IMR-90 (cell line): ENCODE measurements at regions not wholly inside any gene's neighbourhood (a gene's known extent, or its start where the extent isn't known, plus 50 kb on each side); places are given as distances from the start of the nearest gene placed in this dataset.

Experiments
- CTCF ChIP-seq: conservative IDR thresholded peaks from 2 replicates; pipeline ENCODE4 v1.5.1; 2012; ENCODE audit warnings: mild to moderate bottlenecking, low read depth, low read length, improper control_type of control experiment
- POLR2A ChIP-seq: IDR thresholded peaks from 2 replicates; pipeline ENCODE4 v1.6.1; 2012; ENCODE audit warnings: mild to moderate bottlenecking, low read depth, low read length
- RFX5 ChIP-seq: IDR thresholded peaks from 2 replicates; pipeline ENCODE4 v1.8.0; 2012; ENCODE audit warnings: low read depth, mild to moderate bottlenecking, low read length, moderate library complexity

- TF ChIP-seq RFX5 (no peak), CTCF (no peak), POLR2A (no peak)
These were observed 321.4 kb upstream of the INTU start for GRCh38 chr4:127311371-127311770.
